ENCODE measurements at regions not wholly inside any gene's neighbourhood (a gene's known extent, or its start where the extent isn't known, plus 50 kb on each side); places are given as distances from the start of the nearest gene placed in this dataset.

DNA sequence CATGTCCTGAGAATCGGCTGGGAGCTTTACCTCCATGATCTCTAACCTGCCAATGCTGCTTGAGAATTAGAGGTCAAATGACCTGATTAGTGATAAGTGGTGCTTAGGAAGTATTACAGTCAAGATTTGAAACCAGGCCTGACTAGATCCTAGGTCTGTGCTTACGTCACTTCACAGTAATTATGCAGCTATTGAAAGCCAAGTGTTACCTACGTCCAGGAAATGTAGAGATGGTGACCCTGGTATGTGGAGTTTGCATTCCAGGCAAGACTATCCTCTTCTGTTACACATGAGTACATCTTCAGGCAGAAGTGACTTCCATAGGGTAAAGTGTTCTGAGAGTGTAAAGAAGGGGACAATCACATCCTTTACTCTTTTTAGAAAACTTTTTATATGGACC lies 530.4 kb upstream of the TENM4 start:
- no peak for DNase-seq

DNA sequence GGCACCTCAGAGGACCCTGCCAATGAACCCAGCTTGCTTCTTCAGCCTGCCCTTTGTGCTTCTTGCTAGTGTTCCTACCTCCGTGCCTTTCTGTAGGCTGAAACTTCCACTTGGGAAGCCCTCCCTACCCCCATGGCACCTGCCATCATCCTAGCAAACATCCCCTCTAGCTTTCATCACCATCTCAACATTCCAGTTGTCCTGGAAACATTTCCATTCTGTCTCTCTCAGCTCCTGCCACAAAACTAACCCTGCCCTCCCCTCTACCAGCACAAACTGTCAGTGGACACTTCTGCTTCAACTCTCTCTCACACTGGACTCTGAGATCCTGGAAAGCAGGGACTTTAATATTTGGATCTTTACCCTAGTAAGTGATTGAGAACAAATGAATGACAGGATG lies 525.8 kb upstream of the TENM4 start:
- no peak for DNase-seq

DNA sequence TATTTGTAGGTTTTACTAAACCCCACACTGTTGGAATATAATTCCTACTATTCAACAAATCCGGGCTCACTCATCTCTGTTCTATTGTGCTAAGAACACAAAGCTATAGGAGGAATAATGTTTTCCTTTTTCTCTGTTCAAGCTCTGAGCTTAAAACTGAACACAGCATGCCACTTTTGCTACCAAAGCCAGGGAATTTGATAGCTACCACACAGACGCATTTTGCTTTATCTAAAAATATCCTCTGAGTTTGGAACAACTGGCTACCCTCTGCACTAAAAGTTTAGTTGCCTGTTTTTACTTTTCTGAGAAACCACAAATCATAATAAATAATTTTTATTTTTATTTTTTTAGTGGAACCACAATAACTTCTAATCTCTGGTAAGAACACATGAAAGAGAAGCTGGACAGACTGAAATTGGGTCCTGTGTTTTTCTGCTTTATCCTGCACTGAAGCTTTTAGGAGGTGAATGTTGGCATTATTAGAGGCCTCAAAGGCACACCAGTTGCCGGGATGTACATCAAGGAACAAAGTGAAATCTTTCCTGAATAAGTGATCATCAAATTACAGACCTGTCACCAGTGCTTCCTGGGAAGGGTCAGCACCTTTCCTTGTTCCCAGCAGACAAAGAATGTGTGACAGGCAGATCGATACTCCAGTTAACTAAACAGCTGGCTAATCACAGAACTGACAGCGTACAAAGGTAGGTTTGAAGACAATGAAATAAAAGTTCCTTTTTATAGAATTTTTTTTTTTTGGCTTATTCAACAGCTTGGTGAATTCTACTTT lies 523.2 kb upstream of the TENM4 start:
- DNase-seq: no peak

- DNase-seq: no peak
Observed at GRCh38 chr11:79960461-79960860, 519.6 kb upstream of the TENM4 start.

- no peak for DNase-seq
Observed at GRCh38 chr11:79959318-79959717, 518.5 kb upstream of the TENM4 start.

GRCh38 chr11:79957702-79958101 lies 516.9 kb upstream of the TENM4 start:
- no peak for DNase-seq

DNA sequence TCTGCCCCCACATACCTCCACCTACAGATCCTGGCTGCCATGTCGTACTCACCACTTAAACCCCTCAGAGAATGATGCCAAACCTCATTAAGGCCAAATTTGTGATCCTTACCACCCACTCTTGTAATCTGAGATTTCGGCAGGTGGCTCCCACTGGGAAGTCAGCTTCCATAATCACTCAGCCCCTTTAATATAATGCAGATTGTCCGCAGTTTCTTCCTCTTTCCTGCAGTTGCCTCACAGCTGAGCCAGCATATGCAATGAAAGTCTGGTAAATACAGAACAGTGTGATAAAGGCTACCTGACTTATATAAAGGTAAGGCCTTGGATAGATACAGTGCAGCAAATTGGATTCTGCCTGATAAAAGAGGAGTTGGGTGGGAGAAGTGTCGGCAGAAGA lies 515.2 kb upstream of the TENM4 start:
- no peak for DNase-seq

DNA sequence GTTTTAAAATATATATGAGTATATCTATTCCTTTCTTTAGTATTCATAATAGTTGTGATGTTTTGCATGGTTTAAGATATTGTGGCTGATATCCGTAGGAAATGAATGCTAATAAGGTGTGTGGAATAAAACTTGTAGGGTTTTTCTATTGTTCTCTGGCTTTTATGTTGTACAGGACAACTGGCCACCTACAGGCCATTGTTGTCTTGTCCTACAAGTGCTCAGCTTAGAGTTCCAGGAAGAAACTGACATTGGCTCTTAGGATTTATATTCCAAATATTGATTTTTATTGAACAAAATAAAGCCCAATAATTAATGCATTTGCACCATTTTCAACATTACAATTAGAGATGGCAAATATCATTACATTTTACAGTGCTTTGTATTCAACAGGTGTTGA lies 512.8 kb upstream of the TENM4 start:
- DNase-seq: no peak

DNA sequence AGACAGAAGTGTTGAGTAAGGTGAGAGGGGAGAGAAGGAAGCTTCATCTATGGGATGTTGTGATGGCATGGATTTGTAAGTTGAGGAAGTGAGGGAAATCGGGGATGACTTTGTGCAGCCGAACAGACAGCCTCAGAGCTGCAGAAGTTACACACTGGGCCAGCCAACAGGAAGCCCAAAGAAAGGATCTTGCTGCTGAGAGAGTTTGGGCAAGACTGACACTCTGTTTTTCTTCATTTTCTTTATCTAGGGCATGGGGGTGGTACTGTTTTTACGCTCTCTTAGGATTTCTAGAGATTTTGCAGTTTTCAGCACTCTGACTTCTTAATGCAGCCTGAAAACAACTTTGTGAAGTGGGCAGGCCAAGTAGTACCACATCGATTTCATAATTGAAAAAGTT lies 509.9 kb upstream of the TENM4 start:
- no peak for DNase-seq

DNA sequence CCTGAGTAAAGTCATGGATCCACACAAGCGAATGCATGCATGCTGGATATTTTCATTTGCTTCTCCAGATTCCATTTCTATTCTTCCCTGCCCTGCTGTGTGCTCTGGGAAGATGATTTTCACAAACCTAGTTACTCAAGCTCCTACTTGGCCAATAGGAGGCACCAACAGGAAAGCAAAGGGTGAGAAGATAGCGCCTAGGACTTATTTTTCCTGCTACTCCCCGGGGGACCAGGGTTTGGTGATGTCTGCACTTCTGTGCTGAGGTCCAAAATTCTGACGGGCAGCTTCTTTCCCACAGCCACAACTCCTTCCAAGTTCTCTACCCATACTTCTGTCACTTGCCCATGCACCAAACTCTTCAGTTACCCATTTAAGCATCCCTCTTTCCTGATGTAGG lies 509.3 kb upstream of the TENM4 start:
- no peak for DNase-seq

GRCh38 chr11:79949574-79949973 lies 508.7 kb upstream of the TENM4 start:
- no peak for DNase-seq

- DNase-seq: no peak
Observed at GRCh38 chr11:79942646-79943045, 501.8 kb upstream of the TENM4 start.

- no peak for DNase-seq
Observed at GRCh38 chr11:79942090-79942489, 501.3 kb upstream of the TENM4 start.

DNA sequence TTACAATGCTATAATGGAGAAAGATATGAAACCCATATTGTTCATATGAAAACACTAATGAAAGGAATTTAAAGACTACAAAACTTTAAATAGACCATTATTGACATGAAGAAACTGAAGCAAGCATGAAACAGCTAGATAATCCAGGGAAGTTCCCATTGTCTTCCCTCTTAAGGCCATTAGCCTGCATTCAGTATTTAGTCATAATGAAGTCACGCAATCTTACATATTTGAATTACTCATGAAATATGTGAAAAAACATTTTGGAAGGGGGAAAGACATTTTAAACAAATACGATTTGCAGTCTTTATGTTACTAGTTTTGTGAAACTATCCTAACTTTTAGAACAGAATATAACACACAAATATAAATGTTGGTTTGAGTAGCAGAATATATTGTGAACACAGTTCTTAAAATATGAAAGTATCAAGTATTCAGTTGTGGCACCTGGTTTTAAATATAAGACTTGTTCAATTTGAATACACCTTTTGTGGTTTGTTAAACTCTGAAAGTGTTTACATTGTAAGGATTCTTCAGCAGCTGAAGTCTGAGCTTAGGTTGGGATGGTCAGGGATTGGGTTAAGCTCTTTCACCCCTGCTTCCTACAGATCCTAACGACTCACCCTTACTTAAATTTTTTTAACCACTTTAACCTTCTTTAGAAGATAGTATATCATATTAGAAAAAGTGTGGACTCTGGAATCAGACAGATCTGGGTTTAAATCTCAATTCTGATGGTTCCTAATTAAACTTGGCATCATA lies 500.3 kb upstream of the TENM4 start:
- no peak for DNase-seq

DNA sequence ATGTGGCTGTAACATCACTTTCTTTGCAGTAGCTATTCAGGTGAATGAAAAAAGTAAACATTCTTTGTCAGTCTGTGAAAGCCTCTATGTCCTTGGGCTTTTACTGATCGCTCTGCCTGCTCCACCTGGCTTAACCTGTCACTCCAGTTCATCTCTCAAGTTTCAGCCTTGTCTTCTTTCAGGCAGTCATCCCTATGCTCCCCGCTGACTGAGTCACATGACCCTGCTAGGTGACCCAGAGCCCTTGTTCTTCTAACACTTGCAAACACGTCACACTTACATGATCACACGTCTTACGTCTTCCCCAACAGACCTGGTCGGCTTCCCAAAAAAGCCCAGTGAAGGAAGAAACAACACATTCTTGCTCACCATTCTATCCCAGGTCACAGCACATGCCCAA lies 499.3 kb upstream of the TENM4 start:
- no peak for DNase-seq

DNA sequence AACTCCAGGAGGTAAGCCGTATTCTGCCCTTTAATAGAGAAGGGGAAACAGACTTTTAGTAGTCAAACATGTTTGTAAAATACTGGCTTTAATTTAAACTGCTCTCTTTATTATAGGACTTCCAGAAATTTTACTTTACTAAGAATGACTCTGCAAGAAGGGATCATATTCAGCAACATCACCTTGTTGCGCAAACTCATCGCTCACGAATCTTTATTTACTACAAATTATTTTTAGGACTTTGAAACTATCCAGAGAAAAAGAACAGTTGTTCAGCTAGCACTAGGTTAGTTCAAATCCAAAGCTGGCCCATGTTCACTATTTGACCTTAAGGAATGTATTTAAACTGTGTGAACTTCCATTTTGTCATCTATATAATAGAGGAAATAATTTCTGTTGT lies 498.3 kb upstream of the TENM4 start:
- DNase-seq: no peak

DNA sequence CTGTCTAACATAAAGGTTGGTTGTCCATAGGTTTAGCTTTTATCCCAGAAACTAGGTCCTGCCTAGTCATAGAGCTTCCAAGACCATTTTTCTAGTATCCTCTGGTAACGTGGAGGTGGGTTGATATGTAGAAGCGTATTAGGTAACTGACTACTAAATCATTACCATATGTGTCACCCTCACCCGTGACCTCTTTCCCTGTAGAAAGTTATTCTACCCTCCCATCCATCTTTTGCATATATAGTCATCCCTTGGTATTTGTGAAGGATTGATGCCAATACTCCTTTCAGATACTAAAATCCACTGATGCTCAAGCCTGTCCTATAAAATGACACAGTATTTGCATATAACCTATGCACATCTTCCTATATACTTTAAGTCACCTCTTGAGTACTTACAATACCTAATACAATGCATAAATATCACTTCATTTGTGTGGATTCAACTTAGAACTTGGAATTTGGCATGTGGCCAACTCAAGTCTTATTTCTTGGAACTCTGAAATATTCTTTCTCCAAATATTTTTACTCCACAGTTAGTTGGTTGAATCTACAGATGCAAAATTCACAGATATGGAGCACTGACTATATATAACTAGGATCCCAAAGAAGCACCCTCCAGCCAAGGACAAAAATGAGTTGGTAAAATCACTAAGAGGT lies 497.0 kb upstream of the TENM4 start:
- no peak for DNase-seq

- DNase-seq: no peak
Observed at GRCh38 chr11:79932612-79933011, 491.8 kb upstream of the TENM4 start.

DNA sequence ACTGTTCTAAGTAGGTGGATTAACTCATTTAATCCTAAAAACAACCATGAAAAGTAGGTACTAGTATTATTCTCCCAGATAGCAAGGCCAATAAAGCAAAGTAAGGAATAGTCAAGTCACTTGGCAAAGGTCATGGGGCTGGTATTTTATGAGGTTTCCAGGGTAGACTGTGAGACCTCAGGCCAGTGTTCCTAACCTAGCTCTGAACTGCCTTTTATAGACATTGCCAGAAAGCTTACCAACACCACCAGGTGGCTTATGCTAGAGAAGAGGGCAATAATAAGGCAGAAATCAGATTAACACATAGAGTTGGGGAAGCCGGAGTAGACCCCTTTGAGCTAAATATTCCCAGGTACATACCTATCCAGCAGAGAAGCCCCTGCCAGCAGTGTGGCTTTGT lies 490.9 kb upstream of the TENM4 start:
- DNase-seq: no peak

DNA sequence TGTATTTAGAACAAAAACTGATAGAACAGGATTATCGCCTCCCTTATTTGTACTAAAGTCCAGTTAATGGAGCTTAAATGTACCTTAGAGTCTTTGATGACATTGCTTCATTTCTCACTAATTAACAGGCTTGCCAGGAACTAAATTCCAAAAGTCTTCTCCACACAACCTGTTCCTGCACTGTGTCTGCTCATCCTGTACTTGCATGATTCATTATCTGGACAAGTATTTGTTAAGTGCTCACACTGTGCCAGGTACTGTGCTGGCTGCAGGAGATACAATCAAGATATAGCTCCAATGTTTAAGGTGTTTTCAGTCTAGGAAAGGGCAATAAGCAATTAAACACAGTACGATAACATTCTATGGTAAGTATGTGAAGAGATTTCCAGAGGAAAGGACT lies 485.9 kb upstream of the TENM4 start:
- no peak for DNase-seq

- DNase-seq: no peak
Observed at GRCh38 chr11:79925570-79925969, 484.7 kb upstream of the TENM4 start.

- DNase-seq: no peak
Observed at GRCh38 chr11:79922641-79923040, 481.8 kb upstream of the TENM4 start.

DNA sequence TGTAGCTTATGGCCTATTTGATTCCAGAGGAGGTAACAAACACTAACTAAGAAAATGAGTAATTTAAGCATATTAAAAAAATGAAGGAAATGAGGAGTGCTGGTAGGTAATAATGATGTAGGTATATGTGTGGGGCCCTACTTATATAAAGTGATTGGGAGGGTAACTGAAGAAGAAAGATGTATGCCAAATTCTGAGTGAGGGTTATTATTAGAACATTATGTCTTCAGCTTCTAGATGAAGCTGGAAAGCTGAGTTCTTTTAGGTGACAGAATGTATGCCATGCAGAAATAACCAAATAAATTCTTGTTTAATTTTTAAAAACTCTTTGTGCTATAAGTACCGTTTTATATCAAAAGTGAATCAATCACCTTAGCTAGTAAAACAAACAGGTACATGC lies 479.6 kb upstream of the TENM4 start:
- DNase-seq: no peak

GRCh38 chr11:79919350-79919749 lies 478.5 kb upstream of the TENM4 start:
- DNase-seq: no peak
